ENCODE measurements at regions not wholly inside any gene's neighbourhood (a gene's known extent, or its start where the extent isn't known, plus 50 kb on each side); places are given as distances from the start of the nearest gene placed in this dataset.

DNA sequence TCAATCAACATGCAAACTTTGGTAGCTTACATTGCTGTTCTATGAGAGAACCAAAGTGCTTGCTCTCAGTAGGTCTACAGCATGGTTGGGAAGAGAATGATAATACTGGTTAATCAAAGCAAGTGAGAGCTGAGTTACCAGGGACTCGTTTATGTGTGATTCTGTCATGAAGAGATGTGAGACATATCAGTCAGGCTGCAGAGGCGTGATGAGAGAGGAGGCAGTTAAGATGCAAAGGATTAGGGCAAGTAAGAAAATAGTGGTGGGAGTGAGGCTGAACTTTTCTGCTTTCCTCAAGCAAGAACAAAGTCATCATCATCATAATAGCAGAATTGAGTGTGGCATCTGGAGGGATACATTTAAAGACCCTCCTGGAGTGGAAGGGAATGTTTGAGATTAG, 86.5 kb downstream of the RPS12 start:
- no peak for TF ChIP-seq EZH2 (IDR thresholded peaks at IDR 0.05; ENCODE audit: borderline replicate concordance, insufficient read depth, low read depth, low read length, poor library complexity, severe bottlenecking)
- TF ChIP-seq, protein P1, sequence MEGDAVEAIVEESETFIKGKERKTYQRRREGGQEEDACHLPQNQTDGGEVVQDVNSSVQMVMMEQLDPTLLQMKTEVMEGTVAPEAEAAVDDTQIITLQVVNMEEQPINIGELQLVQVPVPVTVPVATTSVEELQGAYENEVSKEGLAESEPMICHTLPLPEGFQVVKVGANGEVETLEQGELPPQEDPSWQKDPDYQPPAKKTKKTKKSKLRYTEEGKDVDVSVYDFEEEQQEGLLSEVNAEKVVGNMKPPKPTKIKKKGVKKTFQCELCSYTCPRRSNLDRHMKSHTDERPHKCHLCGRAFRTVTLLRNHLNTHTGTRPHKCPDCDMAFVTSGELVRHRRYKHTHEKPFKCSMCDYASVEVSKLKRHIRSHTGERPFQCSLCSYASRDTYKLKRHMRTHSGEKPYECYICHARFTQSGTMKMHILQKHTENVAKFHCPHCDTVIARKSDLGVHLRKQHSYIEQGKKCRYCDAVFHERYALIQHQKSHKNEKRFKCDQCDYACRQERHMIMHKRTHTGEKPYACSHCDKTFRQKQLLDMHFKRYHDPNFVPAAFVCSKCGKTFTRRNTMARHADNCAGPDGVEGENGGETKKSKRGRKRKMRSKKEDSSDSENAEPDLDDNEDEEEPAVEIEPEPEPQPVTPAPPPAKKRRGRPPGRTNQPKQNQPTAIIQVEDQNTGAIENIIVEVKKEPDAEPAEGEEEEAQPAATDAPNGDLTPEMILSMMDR (IDR thresholded peaks at IDR 0.05): no peak
